ENCODE measurements at regions not wholly inside any gene's neighbourhood (a gene's known extent, or its start where the extent isn't known, plus 50 kb on each side); places are given as distances from the start of the nearest gene placed in this dataset.

- no peak for TF ChIP-seq POLR2A (IDR thresholded peaks at IDR 0.05; ENCODE audit: low read depth, low read length)
- no peak for TF ChIP-seq TAF1 (IDR thresholded peaks at IDR 0.05; ENCODE audit: low read depth, low read length)
- no peak for TF ChIP-seq POLR2AphosphoS5 (IDR thresholded peaks at IDR 0.05; ENCODE audit: low read depth, low read length)
- TF ChIP-seq SPI1 (IDR thresholded peaks at IDR 0.05; ENCODE audit: low read depth, low read length): no peak
- TF ChIP-seq POU2F2 (IDR thresholded peaks at IDR 0.05; ENCODE audit: low read depth, low read length): no peak
Measured at GRCh38 chr6:1109134-1109533, 202.8 kb upstream of the FOXQ1 start.
